Left ventricle myocardium inferior (tissue), 1 donor: ENCODE measurements at regions not wholly inside any gene's neighbourhood (a gene's known extent, or its start where the extent isn't known, plus 50 kb on each side); places are given as distances from the start of the nearest gene placed in this dataset.

ENCODE experiments used
- DNase-seq: peaks from one replicate; pipeline ENCODE4 v3.0.0-alpha.2; 2020
- H3K27ac ChIP-seq: fragments of 200-600 bp; replicated peaks from 2 replicates; pipeline ENCODE4 v1.8.0; 2021
- H3K27me3 ChIP-seq: fragments of 200-600 bp; 2 replicates; pipeline ENCODE4 v1.8.0; 2021; ENCODE audit warnings: low read depth
- H3K36me3 ChIP-seq: fragments of 200-600 bp; 2 replicates; pipeline ENCODE4 v1.8.0; 2021
- H3K4me1 ChIP-seq: fragments of 200-600 bp; 2 replicates; pipeline ENCODE4 v1.8.0; 2021
- H3K4me3 ChIP-seq: fragments of 200-600 bp; 2 replicates; pipeline ENCODE4 v1.8.0; 2021; ENCODE audit warnings: mild to moderate bottlenecking, moderate library complexity
- H3K9me3 ChIP-seq: fragments of 200-600 bp; replicated peaks from 2 replicates; pipeline ENCODE4 v1.8.0; 2021
- intact Hi-C: fragments of 100-400 bp; cut with micrococcal nuclease; formaldehyde crosslinking; loops from one replicate; pipeline ENCODE4 v1.11.0; 2022
- TF ChIP-seq, protein P1 (sequence below): fragments of 200-600 bp; IDR thresholded peaks from 2 replicates; pipeline ENCODE4 v1.8.0; 2021; ENCODE audit warnings: antibody characterized with exemption, mild to moderate bottlenecking, borderline replicate concordance
- donor health status: DM: no; HTN: yes; CAD: no; lungs with severe emphysema.

DNA sequence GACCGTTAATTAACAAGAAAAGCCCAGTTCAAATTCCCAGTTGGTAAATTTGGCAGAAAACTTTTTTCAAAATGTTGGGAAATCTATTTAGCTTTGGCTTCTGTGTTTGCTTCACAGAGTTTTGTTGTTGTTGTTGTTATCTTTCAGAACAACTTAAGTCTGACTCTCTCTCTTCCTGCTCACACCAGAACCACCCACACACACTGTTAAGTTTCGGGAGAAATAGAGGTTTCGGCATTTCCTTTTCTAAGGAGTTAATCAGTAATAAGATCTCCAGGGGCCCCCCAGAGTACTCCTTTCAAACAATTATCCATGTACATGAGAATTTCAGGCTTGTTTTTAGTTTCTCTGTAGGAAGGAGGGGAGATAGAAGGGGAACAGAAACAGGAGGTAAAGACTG is 106.2 kb upstream of the PTCHD1 start:
- no peaks in the 10 kb centered on the region for H3K36me3 ChIP-seq
- no peaks in the 10 kb centered on the region for H3K27me3 ChIP-seq
- H3K4me1 ChIP-seq: no peaks in the 10 kb centered on the region
- no peak overlapping the region for H3K27ac ChIP-seq
- no peak overlapping the region for H3K4me3 ChIP-seq
- DNase-seq: no peak
- TF ChIP-seq, protein P1, sequence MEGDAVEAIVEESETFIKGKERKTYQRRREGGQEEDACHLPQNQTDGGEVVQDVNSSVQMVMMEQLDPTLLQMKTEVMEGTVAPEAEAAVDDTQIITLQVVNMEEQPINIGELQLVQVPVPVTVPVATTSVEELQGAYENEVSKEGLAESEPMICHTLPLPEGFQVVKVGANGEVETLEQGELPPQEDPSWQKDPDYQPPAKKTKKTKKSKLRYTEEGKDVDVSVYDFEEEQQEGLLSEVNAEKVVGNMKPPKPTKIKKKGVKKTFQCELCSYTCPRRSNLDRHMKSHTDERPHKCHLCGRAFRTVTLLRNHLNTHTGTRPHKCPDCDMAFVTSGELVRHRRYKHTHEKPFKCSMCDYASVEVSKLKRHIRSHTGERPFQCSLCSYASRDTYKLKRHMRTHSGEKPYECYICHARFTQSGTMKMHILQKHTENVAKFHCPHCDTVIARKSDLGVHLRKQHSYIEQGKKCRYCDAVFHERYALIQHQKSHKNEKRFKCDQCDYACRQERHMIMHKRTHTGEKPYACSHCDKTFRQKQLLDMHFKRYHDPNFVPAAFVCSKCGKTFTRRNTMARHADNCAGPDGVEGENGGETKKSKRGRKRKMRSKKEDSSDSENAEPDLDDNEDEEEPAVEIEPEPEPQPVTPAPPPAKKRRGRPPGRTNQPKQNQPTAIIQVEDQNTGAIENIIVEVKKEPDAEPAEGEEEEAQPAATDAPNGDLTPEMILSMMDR: no peak
- no peaks in the 10 kb centered on the region for H3K9me3 ChIP-seq
- intact Hi-C loops: no loop called here

- Histone ChIP-seq H3K9me3 (no peaks in the 10 kb centered on the region), H3K4me1 (no peaks in the 10 kb centered on the region), H3K4me3 (no peak overlapping the region), H3K27ac (no peak overlapping the region), H3K27me3 (no peaks in the 10 kb centered on the region), H3K36me3 (no peaks in the 10 kb centered on the region)
- DNase-seq: no peak
- intact Hi-C loops: no loop called here
- TF ChIP-seq, protein P1: no peak
Observed at GRCh38 chrX:23228950-23229448, 105.7 kb upstream of the PTCHD1 start.

DNA sequence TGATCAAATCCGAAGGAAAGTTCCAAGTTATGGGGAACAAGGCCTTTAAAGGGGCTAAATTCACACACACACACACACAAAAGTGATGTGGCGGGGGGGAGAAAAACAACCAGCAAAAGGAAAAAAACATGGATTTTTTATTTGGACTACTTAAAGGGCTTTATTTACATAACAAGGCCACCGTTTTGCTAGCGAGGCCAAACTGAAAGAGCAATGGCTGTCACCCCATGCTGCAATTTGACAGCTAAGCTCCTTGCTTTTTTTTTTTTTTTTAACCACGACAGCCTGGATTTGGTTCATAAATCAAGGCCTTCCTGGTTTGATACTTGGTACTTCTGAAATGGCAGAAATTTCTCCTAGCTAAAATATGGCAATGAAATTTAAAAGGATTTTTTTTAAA is 99.6 kb upstream of the PTCHD1 start:
- intact Hi-C loops: no loop called here
- H3K27ac ChIP-seq: no peak overlapping the region
- H3K27me3 ChIP-seq: no peaks in the 10 kb centered on the region
- TF ChIP-seq, protein P1: no peak
- H3K4me1 ChIP-seq: no peaks in the 10 kb centered on the region
- H3K36me3 ChIP-seq: no peaks in the 10 kb centered on the region
- no peak overlapping the region for H3K4me3 ChIP-seq
- H3K9me3 ChIP-seq: no peaks in the 10 kb centered on the region
- no peak for DNase-seq

- H3K4me1 ChIP-seq: no peaks in the 10 kb centered on the region
- intact Hi-C loops: no loop called here
- H3K27me3 ChIP-seq: no peaks in the 10 kb centered on the region
- H3K27ac ChIP-seq: no peak overlapping the region
- H3K4me3 ChIP-seq: no peak overlapping the region
- TF ChIP-seq, protein P1: no peak
- no peaks in the 10 kb centered on the region for H3K36me3 ChIP-seq
- no peak for DNase-seq
- no peaks in the 10 kb centered on the region for H3K9me3 ChIP-seq
Observed at GRCh38 chrX:23246001-23246400, 88.6 kb upstream of the PTCHD1 start.

GRCh38 chrX:23248187-23248586 is 86.5 kb upstream of the PTCHD1 start:
- Histone ChIP-seq H3K4me1 (no peaks in the 10 kb centered on the region), H3K27ac (no peak overlapping the region), H3K4me3 (no peak overlapping the region), H3K9me3 (peaks cover 10% of the 10 kb centered on the region), H3K36me3 (no peaks in the 10 kb centered on the region), H3K27me3 (no peaks in the 10 kb centered on the region)
- DNase-seq: no peak
- TF ChIP-seq, protein P1: no peak
- intact Hi-C loops: no loop called here

GRCh38 chrX:23251043-23251442 is 83.6 kb upstream of the PTCHD1 start:
- Histone ChIP-seq H3K4me3 (no peak overlapping the region), H3K9me3 (peaks cover 10% of the 10 kb centered on the region), H3K4me1 (no peaks in the 10 kb centered on the region), H3K27ac (no peak overlapping the region), H3K27me3 (no peaks in the 10 kb centered on the region), H3K36me3 (no peaks in the 10 kb centered on the region)
- intact Hi-C loops: no loop called here
- TF ChIP-seq, protein P1: no peak
- no peak for DNase-seq
